SK-MEL-5 (cell line): ENCODE measurements at regions not wholly inside any gene's neighbourhood (a gene's known extent, or its start where the extent isn't known, plus 50 kb on each side); places are given as distances from the start of the nearest gene placed in this dataset.
"Not testable (repeated sequence)": the region's sequence is repeated elsewhere in the genome, so short reads cannot be mapped to it uniquely, and the experiment has no call there.

Experiments used
- DNase-seq: peaks from one replicate; pipeline ENCODE4 v3.0.0-alpha.2; 2016; ENCODE audit warnings: low read depth, low spot score
- in situ Hi-C: cut with HindIII; loops from 2 replicates; pipeline ENCODE4 v1.10.0; 2016; ENCODE audit warnings: low sequenced_read_pairs, high pct_unique_total_duplicates, low pct_unique_long_range_greater_than_20kb
- small RNA-seq, 2 experiments: library from RNA; depleted of rRNA; stranded (forward); fragments of <200 nt; gene quantifications; one replicate each; pipeline ENCODE3, GENCODE V24; 2014

- peak; percentile 25 for DNase-seq
Measured at GRCh38 chr5:1594357-1595106, 70.8 kb upstream of the LPCAT1 start.

GRCh38 chr5:1593903-1594356 lies 70.2 kb upstream of the LPCAT1 start:
- no peak for DNase-seq
- in situ Hi-C loops = no loop called here

More at GRCh38 chr5:1594357-1595106, 70.8 kb upstream of the LPCAT1 start:
- in situ Hi-C loops = no loop called here

GRCh38 chr5:1588071-1588694 lies 64.4 kb upstream of the LPCAT1 start:
- in situ Hi-C loops, DNase-seq: not testable (repeated sequence)

- in situ Hi-C loops = not testable (repeated sequence)
- DNase-seq = peak; percentile 48
Measured at GRCh38 chr5:1583081-1583875, 59.5 kb upstream of the LPCAT1 start.

GRCh38 chr5:1579389-1579788 lies 55.6 kb upstream of the LPCAT1 start:
- in situ Hi-C loops, DNase-seq: not testable (repeated sequence)

GRCh38 chr5:1576851-1577250 lies 53.1 kb upstream of the LPCAT1 start:
- DNase-seq, in situ Hi-C loops: not testable (repeated sequence)

GRCh38 chr5:1575991-1576714 lies 52.4 kb upstream of the LPCAT1 start:
- DNase-seq, in situ Hi-C loops: not testable (repeated sequence)

- DNase-seq, in situ Hi-C loops: not testable (repeated sequence)
Measured at GRCh38 chr5:1575491-1575890, 51.7 kb upstream of the LPCAT1 start.

- in situ Hi-C loops, DNase-seq: not testable (repeated sequence)
Measured at GRCh38 chr5:1574023-1574318, 50.2 kb upstream of the LPCAT1 start.

GRCh38 chr5:1573217-1574022 lies 49.7 kb upstream of the LPCAT1 start:
- DNase-seq, in situ Hi-C loops: not testable (repeated sequence)

Small RNA genes lying in the stretch of these regions (small RNA-seq; reads per million reads assigned to genes)
- gene AC091849.1 = 0 reads per million in 2 experiments
- gene MIR4277 = 0 reads per million in 2 experiments
